HG03378 (cell line): ENCODE measurements at regions not wholly inside any gene's neighbourhood (a gene's known extent, or its start where the extent isn't known, plus 50 kb on each side); places are given as distances from the start of the nearest gene placed in this dataset.
"Not testable (repeated sequence)": the region's sequence is repeated elsewhere in the genome, so short reads cannot be mapped to it uniquely, and the experiment has no call there.

Experiments used
- ATAC-seq: cut with Tn5 transposase; IDR thresholded peaks from one replicate; pipeline ENCODE4 v1.9.1; 2021; ENCODE audit warnings: mild to moderate bottlenecking, moderate library complexity; ENCODE audit not compliant: unreplicated experiment

DNA sequence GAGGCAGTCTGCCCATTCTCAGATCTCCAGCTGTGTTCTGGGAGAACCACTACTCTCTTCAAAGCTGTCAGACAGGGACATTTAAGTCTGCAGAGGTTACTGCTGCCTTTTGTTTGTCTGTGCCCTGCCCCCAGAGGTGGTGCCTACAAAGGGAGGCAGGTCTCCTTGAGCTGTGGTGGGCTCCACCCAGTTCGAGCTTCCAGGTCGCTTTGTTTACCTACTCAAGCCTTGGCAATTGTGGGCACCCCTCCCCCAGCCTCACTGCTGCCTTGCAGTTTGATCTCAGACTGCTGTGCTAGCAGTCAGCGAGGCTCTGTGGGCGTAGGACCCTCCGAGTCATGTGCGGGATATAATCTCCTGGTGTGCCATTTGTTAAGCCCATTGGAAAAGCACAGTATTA lies 640.9 kb upstream of the SYNCRIP start:
- not testable (repeated sequence) for ATAC-seq

DNA sequence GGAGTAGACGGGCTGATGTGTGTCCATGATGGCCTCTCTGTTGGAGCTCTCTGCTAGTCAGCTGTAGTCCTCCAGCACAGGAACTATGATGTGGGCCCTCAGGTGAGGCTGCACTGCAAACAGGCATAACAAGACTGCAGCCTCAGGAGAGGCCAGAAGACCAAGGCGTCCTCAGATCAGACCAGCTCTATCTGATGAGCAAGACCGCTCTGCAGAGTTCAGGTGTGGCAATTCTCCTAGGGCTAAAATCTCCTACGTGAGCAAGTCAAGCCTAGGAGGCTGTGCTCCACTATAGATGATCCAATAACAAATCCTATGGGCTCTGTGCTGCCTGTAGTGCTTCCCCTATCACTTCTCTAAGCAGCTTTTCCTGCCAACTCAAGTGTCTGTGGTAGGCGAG lies 633.4 kb upstream of the SYNCRIP start:
- no peak for ATAC-seq

DNA sequence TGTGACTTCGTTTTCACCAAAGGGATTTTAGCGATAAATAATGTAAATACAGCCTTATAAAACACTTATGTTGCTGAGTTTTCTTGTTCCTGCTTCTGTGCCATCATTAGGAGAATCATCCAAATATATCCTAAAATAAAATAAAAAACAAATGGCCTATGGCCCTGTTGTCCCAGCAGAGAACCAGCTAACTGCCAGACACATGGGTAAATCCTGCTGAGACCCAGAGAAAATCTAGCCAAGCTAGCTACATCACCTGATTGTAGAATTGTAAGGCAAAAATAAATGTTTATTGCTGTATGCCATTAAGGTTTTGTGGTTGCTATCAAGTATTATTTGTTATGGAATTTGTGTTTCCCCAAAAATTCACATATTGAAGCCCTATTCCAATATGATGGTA lies 631.2 kb upstream of the SYNCRIP start:
- no peak for ATAC-seq

DNA sequence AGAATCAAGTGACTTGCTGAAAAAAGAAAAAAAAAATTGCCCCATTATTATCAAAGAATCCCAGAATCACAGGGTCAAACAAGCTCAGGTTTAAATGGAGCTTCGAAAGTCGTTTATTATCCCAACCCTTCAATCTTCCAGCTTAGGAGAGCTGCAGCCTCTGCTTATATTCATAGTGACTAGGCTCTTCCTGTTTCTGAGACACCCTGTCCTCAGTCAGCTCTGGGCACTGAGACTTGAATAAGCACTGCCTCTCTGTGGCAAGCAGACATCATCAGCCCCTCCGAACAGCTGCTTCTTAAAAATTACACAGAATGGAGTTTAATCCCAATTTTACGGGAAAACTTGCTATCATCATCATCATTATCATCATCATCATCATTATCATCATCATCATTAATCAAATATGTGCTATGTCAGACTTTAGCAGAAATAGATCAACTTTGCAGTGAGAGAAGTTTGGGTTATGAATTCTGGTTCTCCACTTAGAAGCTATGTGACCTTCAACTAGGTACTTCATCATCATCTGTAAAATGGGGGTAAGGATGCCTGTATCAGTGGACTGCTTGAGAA lies 614.0 kb upstream of the SYNCRIP start:
- no peak for ATAC-seq

DNA sequence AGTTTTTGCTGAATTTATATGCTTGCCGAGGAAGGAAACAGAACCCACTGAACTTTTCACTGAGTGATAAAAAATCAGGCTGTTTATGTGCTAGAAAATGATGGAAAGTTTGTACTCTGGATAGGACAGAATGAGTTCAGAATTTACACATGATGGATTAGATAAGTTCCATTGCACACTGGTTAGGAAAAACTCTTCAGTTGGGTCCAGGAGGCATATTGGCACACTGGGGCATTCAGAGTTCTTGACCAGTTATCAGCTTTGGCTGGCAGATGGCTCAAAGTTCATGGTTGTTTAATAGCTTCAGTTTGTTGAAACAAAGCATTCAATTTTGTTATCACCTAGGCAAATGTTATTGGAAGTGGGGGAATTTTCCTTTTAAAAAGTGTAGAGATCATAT lies 613.3 kb upstream of the SYNCRIP start:
- ATAC-seq, result no peak

DNA sequence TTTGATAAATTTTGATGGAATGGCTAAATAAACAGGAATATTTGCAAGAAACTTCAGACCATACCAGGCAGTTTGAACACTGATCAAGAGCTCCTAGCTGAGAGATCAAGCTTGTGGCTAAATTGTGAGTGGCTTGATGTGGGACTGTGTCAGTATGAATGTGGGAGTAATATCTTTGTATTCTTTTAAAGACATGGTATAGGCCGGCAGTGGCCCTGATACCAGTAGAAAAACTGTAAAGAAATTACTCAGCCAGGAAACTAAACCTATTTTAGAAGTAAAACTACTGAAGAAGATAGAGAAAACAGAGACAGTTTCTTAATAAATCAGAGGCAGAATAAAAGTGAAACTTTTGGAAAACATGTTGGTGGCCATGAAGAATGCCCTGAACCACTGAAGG lies 608.4 kb upstream of the SYNCRIP start:
- no peak for ATAC-seq

DNA sequence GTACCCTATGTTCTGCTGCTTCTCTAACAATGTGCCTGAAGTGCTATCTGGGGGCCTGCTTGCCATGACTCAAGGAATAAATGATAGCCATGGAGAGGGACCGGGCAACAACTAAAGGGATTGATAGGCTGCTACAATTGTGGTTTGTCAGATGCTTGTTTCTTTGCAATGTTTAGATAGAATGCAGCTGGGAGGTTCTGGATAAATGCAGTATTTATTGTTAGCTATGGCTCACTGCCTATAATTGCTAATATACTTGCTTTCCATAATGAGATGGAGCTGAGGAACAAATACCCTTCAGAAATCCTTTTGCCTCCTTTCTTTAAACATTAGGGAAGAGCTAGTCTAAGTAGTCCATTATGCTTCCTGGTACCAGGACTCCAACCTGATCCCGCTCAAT lies 575.2 kb upstream of the SYNCRIP start:
- no peak for ATAC-seq

DNA sequence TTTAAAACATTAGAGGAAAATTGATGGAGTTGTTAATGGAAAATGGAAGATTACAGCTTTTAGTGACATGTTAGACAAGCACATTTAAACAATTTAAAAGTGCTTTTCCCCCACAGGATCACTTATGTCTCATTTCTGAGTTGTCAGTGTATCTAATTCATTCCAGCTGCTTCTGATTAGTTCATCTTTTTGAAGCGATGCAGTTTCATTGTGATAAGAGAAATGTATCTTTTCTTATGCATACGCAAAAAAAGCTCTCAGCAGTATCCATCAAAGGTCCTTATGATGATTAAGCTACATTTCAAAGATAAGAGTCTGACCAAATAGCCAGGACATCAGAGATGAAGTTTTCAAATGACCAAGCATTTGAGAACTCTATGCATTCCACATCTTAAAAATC lies 572.6 kb upstream of the SYNCRIP start:
- no peak for ATAC-seq

DNA sequence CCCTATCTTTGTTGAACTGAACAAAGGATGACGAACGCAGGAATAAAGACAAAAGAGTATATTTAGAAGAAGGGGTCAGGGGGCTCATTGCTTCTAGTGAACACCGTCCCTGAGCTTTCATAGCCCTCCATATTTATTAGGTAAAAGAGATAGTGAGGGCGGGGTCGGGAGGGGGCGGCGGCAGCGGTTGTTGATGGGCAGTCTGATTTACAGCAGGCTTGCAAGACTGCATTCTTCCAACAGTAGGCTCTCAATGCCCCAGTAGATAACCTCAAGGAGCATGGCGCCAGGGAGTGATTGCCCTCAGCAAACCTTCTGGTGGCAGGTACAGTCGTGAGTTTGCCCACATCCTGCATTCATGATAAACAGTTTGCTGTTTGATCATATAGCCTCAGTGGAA lies 563.3 kb upstream of the SYNCRIP start:
- no peak for ATAC-seq

DNA sequence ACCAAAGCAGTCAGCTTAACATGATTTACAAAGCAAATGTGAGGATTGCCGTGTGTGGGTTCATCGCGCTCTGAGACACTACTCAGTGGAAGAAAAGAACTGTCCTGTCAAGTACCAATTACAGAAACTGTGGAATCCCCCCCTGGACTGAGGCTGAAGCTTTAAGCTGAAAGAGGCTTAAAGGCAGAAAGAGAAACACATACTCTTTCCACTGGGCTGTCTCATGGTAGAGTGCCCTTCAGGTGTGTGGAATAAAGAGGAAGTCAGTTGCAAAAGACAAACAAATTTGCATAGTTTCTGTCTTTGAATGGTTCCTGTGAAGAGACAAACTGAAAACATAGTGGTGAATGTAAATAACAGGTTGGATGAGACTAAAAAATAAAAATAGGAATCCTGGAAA lies 560.4 kb upstream of the SYNCRIP start:
- ATAC-seq, result no peak

DNA sequence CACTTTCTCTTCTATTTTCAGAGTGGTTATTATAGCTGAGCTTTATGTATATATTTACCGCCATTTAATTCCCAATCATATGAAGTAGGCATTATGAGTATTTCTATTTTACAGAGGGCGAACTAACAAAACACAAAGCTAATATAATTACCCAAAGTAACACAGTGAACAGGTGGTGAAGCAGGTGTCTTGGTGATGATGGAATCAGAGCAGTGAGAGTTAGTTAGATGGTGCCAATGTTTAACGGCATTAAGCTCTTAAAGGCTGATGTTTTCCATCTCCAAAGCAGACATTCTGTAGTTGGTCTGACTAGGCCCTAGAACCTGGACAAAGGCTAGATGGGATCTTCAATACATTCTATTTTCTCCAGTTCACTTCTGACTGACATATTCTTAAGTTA lies 551.1 kb upstream of the SYNCRIP start:
- no peak for ATAC-seq

DNA sequence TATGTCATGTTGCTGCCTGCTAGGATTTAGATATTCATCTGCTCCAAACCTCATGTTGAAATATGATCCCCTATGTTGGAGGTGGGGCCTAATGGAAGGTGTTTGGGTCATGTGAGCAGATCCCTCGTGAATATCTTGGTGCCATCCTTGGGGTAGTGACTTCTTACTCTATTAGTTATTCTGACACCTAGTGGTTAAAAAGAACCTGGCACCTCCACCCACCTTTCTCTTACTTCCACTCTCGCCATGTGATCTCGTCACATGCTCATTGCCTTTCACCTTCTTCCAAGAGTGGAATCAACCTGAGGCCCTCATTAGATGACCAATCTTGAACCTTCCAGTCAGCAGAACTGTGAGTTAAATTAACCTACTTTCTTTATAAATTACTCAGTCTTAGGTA lies 549.4 kb upstream of the SYNCRIP start:
- peak; percentile 99 for ATAC-seq

DNA sequence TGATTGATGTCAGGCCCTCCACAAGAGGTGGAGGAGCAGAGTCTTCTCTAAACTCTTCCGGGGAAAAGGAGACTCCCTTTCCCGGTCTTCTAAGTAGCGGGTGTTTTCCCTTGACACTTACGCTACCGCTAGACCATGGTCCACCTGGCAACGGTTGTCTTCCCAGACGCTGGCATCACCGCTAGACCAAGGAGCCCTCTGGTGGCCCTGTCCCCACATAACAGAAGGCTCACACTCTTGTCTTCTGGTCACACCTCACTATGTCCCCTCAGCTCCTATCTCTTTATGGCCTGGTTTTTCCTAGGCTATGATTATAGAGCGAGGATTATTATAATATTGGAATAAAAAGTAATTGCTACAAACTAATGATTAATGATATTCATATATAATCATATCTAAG lies 532.5 kb upstream of the SYNCRIP start:
- not testable (repeated sequence) for ATAC-seq

DNA sequence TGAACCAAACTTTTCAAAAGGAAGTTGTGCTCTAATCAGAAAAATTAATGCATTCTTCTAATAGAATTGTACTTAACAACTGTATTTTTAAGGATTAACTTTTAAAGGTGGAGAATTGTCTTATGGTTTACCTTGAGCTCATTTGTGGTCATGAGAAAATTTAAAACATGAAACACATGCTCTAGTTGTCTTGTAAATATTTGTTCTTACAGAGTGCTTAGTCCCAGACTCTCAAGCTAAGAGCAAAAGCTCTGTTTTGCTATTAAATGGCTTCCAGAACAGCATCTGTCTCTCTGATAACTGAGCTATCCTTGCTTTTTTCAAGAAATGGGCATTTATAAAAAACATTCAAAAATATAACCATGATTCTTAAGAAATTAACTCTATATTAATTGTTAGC lies 512.2 kb upstream of the SYNCRIP start:
- no peak for ATAC-seq

DNA sequence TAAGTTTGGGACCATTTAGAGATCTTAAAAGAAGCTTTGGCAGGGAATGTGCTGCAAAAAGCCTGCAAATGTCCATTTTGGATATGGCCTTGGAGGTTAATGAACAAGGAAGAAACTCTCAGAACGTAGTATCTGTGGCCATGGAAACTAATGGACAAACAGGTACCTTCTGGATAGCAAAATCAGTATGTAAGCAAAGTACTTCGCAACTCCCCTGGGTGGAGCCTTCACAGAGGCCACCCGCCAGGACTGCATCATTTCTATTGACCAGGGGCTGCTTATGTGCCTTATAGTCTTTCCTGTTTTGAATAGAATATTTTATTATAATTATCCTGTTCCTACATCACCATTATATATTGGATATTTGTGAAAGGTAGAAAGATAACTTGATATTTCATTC lies 510.8 kb upstream of the SYNCRIP start:
- no peak for ATAC-seq

DNA sequence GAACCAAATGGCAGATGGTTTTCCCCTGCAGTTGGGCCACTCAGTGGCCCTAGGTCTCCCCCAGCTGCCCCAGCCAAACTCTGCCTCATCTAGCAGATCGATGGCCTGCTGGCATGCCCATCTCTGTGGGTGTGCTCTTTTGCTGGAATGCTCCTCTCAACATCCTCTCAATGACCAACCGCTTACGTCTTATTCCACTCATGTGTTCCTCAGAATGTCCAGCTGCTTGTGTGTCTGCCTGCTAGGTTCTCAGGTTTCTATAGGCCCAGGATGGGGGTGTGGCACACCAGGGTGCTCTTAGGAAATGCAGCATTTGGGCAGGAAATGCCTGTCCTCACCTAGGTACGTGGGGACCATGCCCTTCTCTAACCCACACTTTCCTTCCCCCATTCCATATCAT lies 509.9 kb upstream of the SYNCRIP start:
- no peak for ATAC-seq

DNA sequence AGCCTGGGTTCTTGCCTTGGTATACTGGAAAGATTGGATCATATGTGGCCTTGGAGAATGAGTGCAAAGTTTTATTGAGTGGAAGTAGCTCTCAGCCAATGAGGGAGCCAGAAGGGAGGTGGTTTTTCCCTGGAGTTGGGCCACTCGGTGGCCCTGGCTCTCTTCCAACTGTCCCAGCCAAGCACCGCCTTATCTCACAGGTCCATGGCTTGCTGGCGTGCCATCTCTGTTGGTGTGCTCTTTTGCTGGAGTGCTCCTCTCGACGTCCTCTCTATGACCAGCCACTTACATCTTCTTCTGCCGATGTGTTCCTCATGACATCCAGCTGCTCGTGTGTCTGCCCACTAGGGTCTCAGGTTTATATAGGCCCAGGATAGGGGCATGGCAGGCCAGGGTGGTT lies 505.9 kb upstream of the SYNCRIP start:
- no peak for ATAC-seq

DNA sequence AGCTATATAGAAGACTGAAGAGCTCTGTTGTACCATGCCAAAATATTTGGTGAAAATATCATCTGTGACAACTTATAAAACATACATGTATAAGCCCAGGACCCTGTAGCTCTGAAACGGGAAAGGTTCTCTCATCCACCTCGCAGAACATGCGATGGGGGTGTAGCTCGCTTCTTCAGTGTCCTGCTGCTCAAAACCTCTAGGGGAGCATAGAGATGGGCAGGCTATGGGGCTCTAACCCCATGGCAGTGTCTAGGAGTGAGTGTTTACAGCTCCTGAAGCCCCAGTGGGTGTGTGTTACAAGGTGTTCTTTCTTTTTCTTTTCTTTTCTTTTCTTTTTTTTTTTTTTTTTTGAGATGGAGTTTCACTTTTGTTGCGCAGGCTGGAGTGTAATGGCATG lies 505.2 kb upstream of the SYNCRIP start:
- no peak for ATAC-seq

DNA sequence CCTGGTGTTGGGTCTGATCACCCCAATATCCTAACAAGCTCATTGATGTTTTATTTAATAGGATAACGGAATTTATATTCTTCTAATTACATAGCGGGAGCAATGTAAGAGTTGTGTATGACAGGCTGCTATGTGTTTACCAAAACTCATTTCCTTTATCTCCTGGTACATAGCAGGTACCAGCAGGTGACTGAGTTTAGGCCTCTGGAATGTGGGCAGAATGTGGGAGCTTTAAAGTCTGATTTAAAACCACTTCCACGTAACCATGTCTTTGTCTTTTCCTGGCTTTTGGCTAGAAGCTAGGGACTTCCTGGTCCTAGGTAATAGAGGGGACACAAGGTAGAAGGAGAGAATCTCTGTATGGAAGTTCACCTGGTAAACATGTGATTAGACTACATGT lies 504.6 kb upstream of the SYNCRIP start:
- ATAC-seq, result no peak

DNA sequence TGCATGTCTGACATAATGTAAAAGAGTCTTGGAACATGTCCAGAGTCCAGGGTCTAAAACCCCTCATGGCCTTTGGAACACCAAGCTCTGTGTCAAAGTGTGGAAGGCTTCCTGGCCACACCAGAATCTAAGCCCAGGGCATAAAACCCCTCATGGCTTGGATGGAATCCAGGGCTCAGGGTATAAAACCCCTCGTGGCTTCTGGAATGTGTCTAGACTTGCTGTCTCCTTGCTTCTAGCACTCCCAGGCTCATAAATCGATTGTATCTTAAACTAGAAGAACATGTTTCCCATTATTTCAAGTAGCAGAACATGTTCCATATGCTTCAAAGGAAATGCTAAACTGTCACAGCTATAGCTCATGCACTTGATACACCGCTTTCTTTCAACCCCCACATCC lies 504.1 kb upstream of the SYNCRIP start:
- ATAC-seq, result not testable (repeated sequence)

DNA sequence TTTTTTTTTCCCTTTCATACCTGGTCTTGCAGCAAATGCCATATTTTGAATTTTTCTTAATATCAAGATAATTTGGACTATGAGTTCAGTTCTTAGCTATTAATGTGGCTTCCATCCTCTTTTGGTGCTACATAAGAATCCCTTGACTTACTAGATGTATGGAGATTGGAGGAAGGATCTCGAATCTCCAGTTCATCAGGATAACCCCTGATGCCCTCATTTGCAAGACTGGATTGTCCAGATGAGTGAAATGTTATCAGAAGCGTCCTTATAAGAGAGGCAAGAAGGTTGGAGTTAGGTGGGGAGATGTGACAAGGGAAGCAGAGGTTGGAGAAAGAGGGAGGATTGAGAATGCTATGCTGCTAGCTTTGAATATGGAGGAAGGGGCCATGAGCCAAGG lies 499.6 kb upstream of the SYNCRIP start:
- no peak for ATAC-seq

DNA sequence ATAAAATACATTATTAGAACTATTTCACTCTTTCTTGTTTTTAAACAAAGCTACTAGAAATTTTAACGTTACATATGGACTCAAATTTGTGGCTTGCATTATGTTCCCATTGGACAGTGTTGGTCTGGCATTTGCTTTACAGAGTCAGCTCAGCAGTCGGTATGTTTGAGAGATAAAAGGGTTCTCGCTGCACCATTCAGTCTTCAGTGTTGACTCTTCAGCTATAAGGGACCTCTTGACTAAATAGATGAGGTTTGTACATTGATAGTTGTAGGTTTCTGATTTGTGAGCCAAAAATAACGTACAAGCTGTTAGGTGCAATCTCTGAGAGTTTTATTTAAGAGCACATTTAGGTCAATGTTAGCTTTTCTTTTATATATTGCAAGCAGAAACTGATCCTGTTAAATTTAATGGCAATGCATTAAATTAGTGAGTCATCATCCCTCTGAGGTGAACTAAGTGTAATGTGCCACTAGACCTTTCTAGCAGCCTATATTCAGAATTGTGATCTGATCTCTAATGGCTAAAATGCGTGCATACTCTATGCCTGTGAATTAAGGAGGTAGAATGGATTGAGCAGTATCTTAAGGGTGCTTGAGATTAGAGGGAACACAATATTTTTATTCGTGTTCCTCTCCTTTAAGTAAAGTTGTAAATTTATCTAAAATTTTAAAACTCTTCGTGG lies 485.6 kb upstream of the SYNCRIP start:
- no peak for ATAC-seq

DNA sequence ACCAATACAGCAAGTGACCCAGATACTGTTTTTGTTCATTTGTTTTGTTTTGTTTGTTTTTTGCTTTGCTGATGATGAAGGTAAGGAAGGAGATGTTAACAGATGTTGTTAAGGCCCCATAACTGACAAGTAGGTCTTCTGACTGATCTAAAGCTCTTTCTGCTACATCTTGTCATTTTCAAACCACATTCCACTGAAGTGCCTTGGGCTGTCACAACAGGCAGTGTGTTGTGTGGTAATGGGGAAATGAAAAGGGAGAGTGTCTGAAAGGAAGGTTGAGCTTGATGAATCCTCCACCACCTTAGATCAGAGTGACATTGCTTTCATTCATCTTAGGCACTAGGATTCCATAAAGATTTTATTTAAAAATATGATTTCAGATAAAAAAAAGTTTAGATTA lies 479.4 kb upstream of the SYNCRIP start:
- ATAC-seq, result no peak
